DMS 273 (cell line): ENCODE measurements at regions not wholly inside any gene's neighbourhood (a gene's known extent, or its start where the extent isn't known, plus 50 kb on each side); places are given as distances from the start of the nearest gene placed in this dataset.
"Not testable (repeated sequence)": the region's sequence is repeated elsewhere in the genome, so short reads cannot be mapped to it uniquely, and the experiment has no call there.

Experiments
- DNase-seq: peaks from one replicate; lab custom pipeline; 2025; ENCODE audit not compliant: unreplicated experiment; lab: John Stamatoyannopoulos, UW

DNA sequence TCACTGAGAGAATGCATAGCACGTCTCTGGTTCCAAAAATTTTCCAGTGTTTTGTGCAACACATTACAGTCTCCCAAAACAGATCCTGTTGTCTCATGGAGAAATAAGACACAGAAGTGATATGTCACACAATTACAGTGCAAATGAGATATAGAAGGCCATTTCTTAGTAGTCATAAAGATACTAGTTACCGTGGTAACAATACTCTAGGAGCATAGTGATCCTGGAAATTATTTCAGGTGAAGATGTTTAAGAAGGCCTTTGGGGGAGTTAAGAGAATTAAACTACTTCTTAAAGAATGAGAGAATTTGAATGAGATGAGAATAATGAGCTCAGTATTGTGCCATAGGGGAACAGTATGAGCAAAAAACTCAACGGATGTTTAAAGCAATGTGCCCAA is 628.0 kb upstream of the MIR17HG start:
- no peak for DNase-seq

DNA sequence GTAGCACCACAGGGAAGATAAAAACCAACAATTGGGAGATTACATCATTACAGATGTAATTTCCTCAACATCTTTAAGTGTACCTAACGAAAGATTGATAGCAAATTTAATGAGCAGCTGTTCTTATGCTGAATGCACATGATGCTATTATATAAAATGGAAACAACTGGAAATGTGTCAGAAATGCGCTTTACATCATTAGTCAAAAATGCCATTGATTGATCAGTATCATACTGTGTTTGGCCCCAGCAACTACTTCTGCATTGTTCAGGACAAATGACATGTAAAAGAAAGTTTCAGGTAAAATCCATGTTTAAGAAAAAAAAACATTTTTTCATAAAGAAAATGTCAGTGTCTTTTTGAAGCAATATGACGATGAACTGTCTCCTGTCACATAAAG is 625.5 kb upstream of the MIR17HG start:
- DNase-seq, result no peak

DNA sequence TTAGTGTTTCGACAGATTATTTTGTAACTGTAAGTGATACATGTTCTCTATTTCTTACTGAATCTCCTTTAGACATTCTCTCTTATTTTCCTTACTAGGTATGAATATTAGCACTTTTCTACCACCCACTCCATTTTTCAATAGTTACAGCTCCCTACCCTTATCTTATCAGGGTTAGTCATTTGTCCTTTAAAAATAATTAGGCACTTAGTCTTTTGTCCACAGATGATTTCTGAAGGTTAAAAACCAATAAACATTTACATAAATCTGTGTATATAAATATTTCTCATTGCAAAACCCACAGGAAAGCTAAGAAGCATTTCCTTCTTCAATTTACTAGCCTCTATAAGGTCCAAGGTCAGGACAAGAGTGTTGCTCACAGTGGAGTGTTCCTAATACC is 624.1 kb upstream of the MIR17HG start:
- no peak for DNase-seq

DNA sequence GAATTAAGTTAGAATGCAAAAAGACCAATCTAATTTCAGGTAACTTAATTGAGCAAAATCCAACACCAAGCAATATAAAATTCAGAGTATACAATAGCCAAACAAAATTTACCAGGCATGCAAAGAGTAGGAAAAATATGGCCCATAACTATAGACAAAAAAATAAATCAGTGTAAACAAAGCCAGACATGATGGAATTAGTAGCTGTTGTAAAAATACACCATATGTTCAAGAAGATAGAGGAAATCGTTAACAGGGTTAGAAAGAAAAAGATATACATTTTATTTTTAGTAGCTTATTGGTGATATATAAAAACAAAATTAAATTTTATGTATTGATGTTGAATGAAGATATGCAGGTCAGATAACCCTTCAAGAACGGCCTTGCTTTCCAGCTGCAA is 621.1 kb upstream of the MIR17HG start:
- DNase-seq, result no peak

DNA sequence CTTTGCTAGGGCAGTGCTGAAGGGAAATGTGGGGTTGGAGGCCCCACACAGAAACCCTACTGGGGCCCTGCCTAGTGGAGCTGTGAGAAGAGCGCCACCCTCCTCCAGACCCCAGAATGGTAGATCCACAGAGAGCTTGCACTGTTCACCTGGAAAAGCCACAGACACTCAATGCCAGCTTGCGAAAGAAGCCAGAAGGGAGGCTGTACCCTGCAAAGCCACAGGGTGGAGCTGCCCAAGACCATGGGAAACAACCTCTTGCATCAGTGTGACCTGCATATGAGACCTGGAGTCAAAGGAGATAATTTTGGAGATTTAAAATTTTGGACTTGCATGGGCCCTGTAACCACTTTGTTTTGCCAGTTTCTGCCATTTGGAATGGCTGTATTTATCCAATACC is 615.4 kb upstream of the MIR17HG start:
- no peak for DNase-seq

DNA sequence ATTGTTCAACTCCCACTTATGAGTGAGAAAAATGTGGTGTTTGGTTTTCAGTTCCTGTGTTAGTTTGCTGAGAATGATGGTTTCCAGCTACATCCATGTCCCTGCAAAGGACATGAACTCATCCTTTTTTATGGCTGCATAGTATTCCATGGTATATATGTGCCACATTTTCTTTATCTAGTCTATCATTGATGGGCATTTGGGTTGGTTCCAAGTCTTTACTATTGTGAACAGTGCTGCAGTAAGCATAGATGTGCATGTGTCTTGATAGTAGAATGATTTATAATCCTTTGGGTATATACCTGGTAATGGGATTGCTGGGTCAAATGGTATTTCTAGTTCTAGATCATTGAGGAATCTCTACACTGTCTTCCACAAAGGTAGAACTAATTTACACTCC is 613.0 kb upstream of the MIR17HG start:
- DNase-seq, result not testable (repeated sequence)

DNA sequence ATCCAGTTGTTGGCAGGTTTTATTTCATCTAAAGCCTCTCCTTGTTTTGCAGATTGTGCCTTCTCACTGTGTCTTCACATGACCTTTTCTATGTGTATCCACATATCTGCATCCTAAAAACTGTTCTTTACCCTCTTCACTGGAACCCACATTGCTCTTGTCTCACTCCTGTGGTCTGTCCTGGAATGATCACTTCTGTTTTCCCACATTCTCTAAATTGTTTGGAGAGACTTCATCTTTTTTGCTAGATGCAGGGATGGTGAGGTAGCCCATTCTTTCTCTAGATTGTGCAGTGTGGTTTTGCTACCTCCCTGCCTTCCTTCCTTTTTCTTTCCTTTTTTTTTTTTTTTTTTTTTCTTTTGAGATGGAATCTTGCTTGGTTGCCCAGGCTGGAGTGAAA is 608.6 kb upstream of the MIR17HG start:
- DNase-seq, result no peak

DNA sequence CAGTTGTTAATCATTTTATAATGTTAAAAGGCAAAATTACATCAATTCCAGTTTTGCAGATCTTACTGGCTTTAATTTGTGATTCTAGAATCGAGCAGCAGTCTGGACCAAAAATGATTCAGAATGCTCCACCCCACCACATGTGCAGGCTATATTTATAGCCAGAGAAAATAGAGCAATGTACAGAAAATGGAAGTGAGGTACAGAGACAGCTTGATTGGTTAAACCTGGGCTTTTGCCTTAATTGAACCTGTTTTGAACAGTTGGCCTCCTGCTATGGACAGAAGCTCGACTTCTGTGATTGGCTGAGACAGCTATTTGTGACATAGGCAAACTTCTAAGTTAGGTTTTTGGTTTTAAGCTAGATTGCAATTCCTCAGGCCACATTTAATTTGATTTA is 607.4 kb upstream of the MIR17HG start:
- no peak for DNase-seq

DNA sequence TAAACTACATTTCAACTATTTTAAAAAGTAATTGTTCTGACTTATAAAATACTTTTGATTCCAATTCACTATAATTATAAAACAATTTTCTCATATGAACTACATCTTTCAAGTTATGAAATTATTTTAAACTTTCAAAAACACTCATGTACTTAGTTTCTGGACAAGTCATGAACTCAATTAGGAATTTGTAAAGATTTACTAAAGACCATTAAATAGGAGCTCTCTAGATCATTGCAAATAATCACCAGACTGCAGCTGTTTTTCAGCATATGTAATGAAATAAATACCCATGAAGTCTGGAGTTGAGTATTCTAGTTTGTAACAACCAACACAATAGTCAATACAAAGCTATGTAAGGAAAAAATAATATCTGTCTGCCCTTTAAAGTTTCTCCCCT is 605.1 kb upstream of the MIR17HG start:
- no peak for DNase-seq

DNA sequence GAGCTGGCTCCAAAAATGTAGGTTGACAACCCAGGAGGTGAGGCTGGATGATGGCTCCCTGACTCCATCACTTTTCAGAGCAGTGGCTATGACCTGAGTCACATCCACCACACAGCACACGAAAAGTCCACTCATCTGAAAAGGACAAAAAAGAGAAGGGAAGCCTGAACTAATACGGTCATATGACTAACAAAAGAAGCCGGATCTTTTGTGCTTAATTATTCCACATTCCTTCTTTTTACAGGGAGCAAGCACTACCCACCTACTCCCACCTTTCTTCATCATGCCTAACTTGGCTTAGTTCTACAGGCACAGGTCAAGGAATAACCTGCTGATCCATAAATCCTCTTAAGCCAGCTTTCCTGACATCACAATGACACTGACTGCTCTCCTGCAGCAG is 601.3 kb upstream of the MIR17HG start:
- DNase-seq, result no peak

DNA sequence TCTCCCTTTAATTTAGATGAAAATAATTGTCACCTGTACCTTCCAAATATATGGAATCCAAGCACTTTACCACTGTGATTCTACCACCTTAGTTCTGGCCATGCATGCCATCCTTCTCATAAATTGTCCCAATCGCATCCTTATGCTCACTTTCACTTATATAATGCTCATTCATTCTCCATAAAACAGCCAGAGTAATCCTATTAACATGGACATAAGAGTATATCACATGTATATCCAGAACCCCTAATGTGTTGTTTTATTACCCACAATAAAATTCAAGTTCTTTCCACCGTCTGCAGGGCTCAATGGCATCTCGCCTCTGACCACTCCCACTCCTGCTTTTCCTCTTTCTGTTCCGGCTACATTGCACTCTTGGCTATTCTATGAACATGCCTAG is 597.5 kb upstream of the MIR17HG start:
- DNase-seq, result no peak

DNA sequence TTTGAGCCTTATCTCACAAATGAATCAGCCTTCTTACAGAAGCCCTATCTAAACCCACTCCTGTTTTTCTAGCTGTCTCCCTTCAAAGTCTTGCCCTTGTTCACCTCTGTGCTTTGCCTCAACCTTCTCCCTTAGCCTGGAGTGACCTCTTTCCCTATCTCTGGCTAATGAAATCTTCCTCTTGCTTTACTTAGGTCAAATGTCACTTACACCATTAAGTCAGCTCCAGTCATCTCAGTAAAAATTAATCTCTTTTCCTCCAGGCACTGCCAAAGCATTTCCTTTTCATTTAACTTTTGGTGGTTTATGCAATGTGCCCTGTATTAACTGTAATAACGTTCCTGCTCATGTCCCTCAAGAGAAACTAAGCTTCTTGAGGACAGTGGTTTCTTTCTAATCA is 596.5 kb upstream of the MIR17HG start:
- no peak for DNase-seq

DNA sequence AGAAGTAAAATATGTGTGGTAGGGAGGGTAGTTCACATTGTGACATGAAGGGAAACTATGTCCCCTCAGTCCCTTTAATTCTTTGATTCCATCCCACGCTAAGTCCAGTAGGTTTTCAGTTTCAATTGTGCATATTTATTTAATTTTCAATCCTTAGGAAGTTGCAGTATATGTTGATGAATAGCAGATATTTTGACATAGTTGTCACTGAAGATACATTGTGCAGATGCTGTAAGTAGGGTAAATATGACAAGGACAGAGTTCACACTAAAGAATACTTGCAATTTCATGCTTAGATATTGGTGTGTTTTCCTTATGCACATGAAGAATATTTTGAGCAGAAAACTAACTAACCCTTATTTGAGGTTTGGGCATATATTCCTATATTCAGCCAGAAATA is 595.4 kb upstream of the MIR17HG start:
- DNase-seq, result no peak

DNA sequence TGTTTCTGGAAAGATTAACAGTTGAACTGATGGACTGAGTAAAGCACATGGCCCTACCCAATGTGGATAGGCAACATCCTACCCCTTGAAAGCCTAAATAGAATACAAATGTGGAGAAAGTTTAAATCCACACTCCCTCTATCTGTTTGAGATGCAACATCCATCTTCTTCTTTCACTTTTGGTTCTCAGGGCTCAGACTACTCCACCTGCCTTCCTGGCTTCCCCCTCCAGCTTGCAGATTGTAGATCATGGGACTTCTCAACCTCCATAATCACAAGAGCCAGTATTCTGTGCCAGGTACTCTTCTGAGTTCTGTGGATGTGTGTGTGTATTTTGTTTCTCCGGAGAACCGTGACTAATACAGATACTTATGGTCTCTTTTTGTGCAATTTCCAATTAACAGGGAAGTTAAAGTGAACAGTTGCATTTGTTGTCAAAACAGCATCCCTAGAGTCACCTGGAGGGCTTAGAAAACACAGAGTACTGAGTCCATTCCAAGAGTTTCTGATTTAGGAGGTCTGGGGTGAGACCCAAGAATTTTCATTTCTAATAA is 590.3 kb upstream of the MIR17HG start:
- DNase-seq, result no peak

DNA sequence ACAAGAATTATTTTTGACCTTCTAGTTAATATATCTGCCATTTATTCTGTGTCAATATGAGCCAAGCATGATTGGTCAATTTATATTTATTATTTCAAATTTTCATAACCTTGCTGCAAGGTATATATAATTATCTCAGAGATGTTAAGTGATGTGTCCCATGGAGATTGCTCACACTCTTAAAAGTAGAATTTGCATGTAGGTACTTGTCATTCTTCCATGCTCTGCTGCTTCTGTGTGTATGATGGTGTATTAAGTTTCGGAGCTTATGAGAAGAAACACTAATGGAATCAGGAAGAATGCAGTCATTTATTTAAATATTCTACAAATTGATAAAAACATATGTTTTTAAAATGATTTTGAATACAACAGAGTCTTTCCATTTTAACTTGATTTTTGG is 586.8 kb upstream of the MIR17HG start:
- no peak for DNase-seq

DNA sequence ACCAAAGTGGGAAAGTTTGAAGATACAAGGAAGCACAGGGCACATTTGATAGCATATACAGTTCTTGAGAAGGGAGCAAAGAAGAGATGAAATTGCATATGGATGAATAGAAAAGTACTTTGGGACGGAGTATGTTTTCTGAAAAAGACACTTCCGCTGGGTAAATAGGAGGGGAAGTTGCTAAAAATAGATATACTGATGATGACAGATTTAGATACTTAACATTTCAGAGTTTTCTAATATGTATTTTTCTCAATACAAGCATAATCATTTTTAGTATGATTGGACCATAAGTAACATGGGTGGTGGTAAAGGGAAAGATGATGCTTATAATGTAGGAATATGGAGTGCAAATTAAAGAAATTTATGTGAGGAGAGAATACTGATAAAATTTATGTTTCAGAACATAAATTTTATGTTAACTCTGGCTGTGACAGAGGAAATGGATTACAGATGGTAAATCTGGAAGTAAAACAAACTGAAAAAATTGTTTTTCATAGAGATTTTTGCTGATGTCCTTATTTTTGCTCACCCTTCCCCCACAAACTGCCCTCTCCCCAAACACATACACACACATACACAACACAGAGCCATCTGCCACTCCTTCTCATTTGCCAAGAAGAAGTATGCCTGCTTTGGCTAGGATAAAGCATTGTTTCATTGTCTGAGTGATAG is 583.9 kb upstream of the MIR17HG start:
- DNase-seq, result no peak

DNA sequence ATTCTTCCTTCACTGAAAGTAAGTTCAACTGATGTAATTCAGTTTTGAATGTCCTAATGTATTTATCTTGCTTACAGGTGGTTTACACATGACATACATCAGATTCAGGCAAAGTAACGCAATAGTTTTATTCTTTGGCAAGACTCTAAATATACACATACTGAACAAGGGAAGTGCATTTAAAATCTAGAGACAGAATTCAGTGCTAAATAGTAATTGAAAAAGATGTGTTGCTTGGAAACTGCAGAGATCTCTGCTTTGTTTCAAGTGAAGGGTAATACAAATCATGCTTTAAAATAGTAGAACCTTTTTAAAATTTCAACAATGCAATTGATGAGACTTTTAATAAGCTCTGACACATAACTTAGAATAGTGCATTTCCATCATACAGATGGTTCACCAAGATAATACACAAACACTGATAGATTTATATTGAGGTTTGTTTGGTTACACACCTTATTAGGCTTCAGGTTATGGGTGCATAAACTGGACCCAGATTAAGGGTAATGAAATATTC is 581.0 kb upstream of the MIR17HG start:
- DNase-seq, result no peak

DNA sequence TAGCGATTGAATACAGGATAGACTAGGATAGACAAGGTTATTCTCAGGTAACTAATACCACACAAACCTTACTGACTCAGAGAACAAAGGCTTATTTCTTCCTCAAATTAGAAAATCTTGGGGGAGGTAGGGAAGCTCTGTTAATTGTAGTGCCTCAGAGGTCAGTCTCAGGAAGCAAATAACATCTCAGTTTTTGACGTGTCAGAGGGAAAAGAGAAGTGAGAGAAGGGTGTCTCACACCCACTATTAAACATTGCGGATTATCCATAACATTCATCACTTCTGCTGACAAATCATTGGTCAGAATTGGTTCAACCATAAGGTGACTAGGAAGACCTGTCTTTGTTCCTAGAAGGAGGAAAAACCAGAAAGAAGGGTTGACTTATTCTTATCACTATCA is 579.4 kb upstream of the MIR17HG start:
- no peak for DNase-seq

DNA sequence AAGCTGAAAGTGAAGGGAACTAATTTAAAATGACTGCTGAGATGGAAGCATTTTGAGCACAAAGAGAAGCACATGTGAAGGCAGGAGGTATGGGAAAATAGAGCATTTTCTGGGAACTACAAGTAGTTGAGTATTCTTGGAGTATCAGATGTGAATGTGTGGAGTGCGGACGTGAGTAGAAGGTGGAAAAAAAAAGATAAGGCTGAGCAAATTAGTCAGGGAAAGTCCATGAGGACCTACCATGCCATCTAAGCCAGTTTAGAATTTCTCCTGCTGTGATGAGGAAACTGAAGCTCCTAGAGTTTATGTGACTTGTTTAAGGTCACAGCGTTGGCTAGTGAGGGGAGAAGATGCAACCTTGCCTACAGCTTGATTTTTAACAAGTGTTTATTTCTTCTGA is 578.1 kb upstream of the MIR17HG start:
- no peak for DNase-seq

DNA sequence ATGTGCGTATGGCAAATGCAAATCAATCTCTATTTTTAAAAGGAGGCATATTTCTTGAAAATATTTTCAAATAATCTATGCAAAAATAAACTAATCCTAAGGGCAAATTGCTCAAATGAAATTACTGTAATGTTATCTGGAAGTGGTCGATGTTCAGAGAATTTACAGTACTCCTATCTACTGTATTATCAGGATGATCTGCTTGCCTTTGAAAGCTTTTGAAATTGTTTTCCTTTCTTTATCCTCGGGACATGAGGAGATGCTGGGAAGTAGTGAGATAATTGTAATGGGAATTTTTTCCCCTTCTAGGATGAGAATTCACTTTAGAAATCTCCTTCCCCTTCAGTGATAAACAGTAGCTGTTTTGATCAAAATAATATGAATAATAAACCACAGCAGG is 577.2 kb upstream of the MIR17HG start:
- no peak for DNase-seq

DNA sequence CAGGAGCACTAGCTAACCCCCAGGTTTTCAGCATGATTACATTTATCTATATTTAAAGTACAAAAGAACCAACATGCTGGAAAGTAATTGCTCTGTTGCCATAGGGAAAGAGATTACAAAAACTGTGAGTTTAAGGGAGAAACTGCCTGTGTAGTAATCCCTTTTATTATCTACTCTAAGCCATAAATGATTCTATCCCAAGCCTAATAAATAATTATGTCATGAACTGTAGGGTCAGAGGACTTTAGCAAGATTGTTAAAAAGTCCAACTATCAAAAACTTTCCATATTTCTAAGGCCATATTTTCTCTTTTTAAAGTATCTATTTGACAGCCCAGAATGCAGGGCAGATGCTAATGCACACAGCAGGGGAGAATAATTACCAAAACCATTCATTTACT is 573.8 kb upstream of the MIR17HG start:
- DNase-seq, result no peak

DNA sequence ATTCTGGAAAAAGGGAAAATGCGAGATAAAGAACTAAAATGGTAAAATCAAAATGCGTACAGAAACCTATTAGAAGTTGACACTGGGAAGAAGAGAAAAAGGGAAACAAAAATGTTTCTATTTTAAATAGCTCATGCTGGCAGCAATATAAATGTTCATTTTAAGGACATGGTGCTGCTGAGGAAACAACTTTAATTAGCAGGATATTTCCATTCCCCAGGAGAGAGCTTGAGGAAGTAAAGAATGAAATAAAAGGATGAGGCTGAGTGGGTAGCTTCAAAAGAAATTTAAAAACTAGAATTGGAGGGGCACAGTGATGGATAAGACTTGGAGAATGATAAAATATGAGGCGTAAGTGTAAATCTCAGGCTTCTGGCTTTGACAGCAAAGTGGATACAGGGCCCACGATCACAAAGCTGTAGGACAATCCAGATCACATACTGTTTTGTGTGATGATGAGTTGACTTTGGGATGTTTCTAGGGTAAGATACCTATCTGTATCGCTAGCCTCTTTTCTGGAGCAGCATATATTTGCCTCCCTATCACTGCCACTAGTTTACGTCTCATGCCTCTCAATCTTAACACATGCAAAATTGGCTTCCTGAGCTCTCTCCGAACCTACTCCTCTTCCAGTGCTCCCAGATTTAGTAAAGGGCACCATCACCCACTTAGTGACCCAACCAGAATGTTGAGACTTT is 571.3 kb upstream of the MIR17HG start:
- DNase-seq, result no peak

DNA sequence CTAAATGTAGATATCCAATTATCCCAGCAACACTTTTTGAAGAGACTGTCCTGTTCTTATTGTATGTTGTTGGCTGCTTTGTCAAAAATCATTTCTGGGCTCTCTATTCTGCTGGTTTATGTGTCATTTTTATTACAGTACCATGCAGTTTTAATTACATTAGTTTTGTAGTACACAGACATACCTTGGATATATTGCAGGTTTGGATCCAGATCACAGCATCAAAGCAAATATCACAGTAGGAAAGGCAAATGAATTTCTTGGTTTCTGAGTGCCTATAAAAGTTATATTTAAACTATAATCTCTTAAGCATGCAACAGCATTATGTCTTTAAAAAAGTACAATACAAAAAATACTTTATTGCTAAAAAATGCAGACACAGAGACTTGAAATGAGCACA is 564.2 kb upstream of the MIR17HG start:
- no peak for DNase-seq
